Neural cell (in vitro differentiated cells): ENCODE measurements at regions not wholly inside any gene's neighbourhood (a gene's known extent, or its start where the extent isn't known, plus 50 kb on each side); places are given as distances from the start of the nearest gene placed in this dataset.

ENCODE experiments used
- H2AFZ ChIP-seq: fragments of 200-600, 300-800 bp; sonication (generic), shearing (Covaris generic); 2 replicates; pipeline ENCODE4 v1.6.0; 2014; ENCODE audit warnings: low read depth, mild to moderate bottlenecking, antibody characterized with exemption, low read length, moderate library complexity
- H3F3A ChIP-seq: fragments of 200-600 bp; shearing (Covaris generic); 2 replicates; pipeline ENCODE4 v1.6.1; 2016; ENCODE audit warnings: mild to moderate bottlenecking, moderate library complexity, mixed read lengths, antibody characterized with exemption, low read length; ENCODE audit not compliant: insufficient read depth, poor library complexity, severe bottlenecking
- H3K27ac ChIP-seq: fragments of 200-600, 300-800 bp; sonication (generic), shearing (Covaris generic); 2 replicates; pipeline ENCODE4 v1.5.1; 2014; ENCODE audit warnings: mild to moderate bottlenecking, low read length, moderate library complexity
- H3K27me3 ChIP-seq: fragments of 300-800, 200-600 bp; sonication (generic), shearing (Covaris generic); 2 replicates; pipeline ENCODE4 v1.6.0; 2014; ENCODE audit warnings: mild to moderate bottlenecking, low read depth, low read length, moderate library complexity; ENCODE audit not compliant: insufficient read depth
- H3K36me3 ChIP-seq: fragments of 300-800, 200-600 bp; sonication (generic), shearing (Covaris generic); 2 replicates; pipeline ENCODE4 v1.5.1; 2014; ENCODE audit warnings: mild to moderate bottlenecking, antibody characterized with exemption, low read length, moderate library complexity; ENCODE audit not compliant: insufficient read depth
- H3K4me2 ChIP-seq: fragments of 300-800, 200-600 bp; sonication (generic), shearing (Covaris generic); 2 replicates; pipeline ENCODE4 v1.6.0; 2014; ENCODE audit warnings: mild to moderate bottlenecking, low read length
- H3K4me3 ChIP-seq: fragments of 300-800, 200-600 bp; sonication (generic), shearing (Covaris generic); 2 replicates; pipeline ENCODE4 v1.5.1; 2014; ENCODE audit warnings: mild to moderate bottlenecking, low read length, moderate library complexity
- H3K79me2 ChIP-seq: fragments of 200-600 bp; shearing (Covaris generic); replicated peaks from 2 replicates; pipeline ENCODE4 v1.6.0; 2014; ENCODE audit warnings: mild to moderate bottlenecking, low read length, moderate library complexity; ENCODE audit not compliant: insufficient read depth
- H3K9ac ChIP-seq: fragments of 300-800, 200-600 bp; sonication (generic), shearing (Covaris generic); 2 replicates; pipeline ENCODE4 v1.6.1; 2016; ENCODE audit warnings: mild to moderate bottlenecking, low read length, mixed read lengths
- H3K9me2 ChIP-seq: fragments of 200-600 bp; shearing (Covaris generic); 2 replicates; pipeline ENCODE4 v1.6.1; 2016; ENCODE audit warnings: mild to moderate bottlenecking, low read length, mixed read lengths; ENCODE audit not compliant: insufficient read depth
- H3K9me3 ChIP-seq: fragments of 200-600, 300-800 bp; sonication (generic), shearing (Covaris generic); 2 replicates; pipeline ENCODE4 v1.6.1; 2016; ENCODE audit warnings: mild to moderate bottlenecking, mixed run types, low read length, moderate library complexity, mixed read lengths
- H4K20me1 ChIP-seq: fragments of 200-600 bp; shearing (Covaris generic); 2 replicates; pipeline ENCODE4 v1.6.1; 2016; ENCODE audit warnings: mild to moderate bottlenecking, mixed run types; ENCODE audit not compliant: insufficient read depth
- CTCF ChIP-seq: fragments of 450-650 bp; IDR thresholded peaks from 2 replicates; pipeline ENCODE4 v1.5.1; 2014; ENCODE audit warnings: antibody characterized with exemption, mild to moderate bottlenecking, moderate library complexity; ENCODE audit not compliant: poor library complexity, severe bottlenecking
- EP300 ChIP-seq: fragments of 450-650 bp; conservative IDR thresholded peaks from 2 replicates; pipeline ENCODE4 v1.6.1; 2014; ENCODE audit warnings: antibody characterized with exemption, mild to moderate bottlenecking, moderate library complexity; ENCODE audit not compliant: poor library complexity, severe bottlenecking
- EZH2 ChIP-seq: fragments of 200-600, 300-800 bp; shearing (Covaris generic), sonication (generic); IDR thresholded peaks from 2 replicates; pipeline ENCODE4 v1.6.1; 2014; ENCODE audit warnings: antibody characterized with exemption, low read length, borderline replicate concordance, mild to moderate bottlenecking; ENCODE audit not compliant: insufficient read depth, poor library complexity, severe bottlenecking
- MXI1 ChIP-seq: fragments of 450-650 bp; conservative IDR thresholded peaks from 2 replicates; pipeline ENCODE4 v1.6.1; 2014; ENCODE audit warnings: antibody characterized with exemption, mild to moderate bottlenecking; ENCODE audit not compliant: poor library complexity, severe bottlenecking
- POLR2AphosphoS5 ChIP-seq: IDR thresholded peaks from 2 replicates; pipeline ENCODE4 v1.6.1; 2012
- RAD21 ChIP-seq: fragments of 450-650 bp; conservative IDR thresholded peaks from 2 replicates; pipeline ENCODE4 v1.6.1; 2014; ENCODE audit warnings: antibody characterized with exemption, mild to moderate bottlenecking, moderate library complexity
- REST ChIP-seq: IDR thresholded peaks from 2 replicates; pipeline ENCODE4 v1.6.1; 2012; ENCODE audit warnings: borderline replicate concordance
- SMC3 ChIP-seq: fragments of 450-650 bp; conservative IDR thresholded peaks from 2 replicates; pipeline ENCODE4 v1.6.1; 2014; ENCODE audit warnings: antibody characterized with exemption, mild to moderate bottlenecking, moderate library complexity; ENCODE audit not compliant: poor library complexity
- TAF1 ChIP-seq: IDR thresholded peaks from 2 replicates; pipeline ENCODE4 v1.6.1; 2012; ENCODE audit warnings: low read depth

GRCh38 chr14:94879537-94879936 is 109.6 kb upstream of the GSC start:
- H3K27me3 ChIP-seq = no peaks in the 10 kb centered on the region
- no peaks in the 10 kb centered on the region for H4K20me1 ChIP-seq
- no peaks in the 10 kb centered on the region for H3F3A ChIP-seq
- no peak overlapping the region for H3K9ac ChIP-seq
- H3K36me3 ChIP-seq = no peaks in the 10 kb centered on the region
- no peak overlapping the region for H3K4me2 ChIP-seq
- no peak overlapping the region for H2AFZ ChIP-seq
- no peaks in the 10 kb centered on the region for H3K79me2 ChIP-seq
- no peaks in the 10 kb centered on the region for H3K9me3 ChIP-seq
- TF ChIP-seq REST = no peak
- TF ChIP-seq CTCF = no peak
- no peak for TF ChIP-seq RAD21
- no peak overlapping the region for H3K27ac ChIP-seq
- H3K9me2 ChIP-seq = no peaks in the 10 kb centered on the region
- no peak overlapping the region for H3K4me3 ChIP-seq

GRCh38 chr14:94876306-94876705 is 106.4 kb upstream of the GSC start:
- H3K4me2 ChIP-seq = no peak overlapping the region
- no peak overlapping the region for H3K4me3 ChIP-seq
- H3K79me2 ChIP-seq = no peaks in the 10 kb centered on the region
- no peaks in the 10 kb centered on the region for H3K27me3 ChIP-seq
- H3K36me3 ChIP-seq = no peaks in the 10 kb centered on the region
- no peak for TF ChIP-seq TAF1
- TF ChIP-seq REST = no peak
- no peak for TF ChIP-seq MXI1
- TF ChIP-seq EP300 = no peak
- TF ChIP-seq RAD21 = no peak
- TF ChIP-seq CTCF = no peak
- no peak for TF ChIP-seq POLR2AphosphoS5
- TF ChIP-seq SMC3 = no peak
- TF ChIP-seq EZH2 = no peak
- H2AFZ ChIP-seq = no peak overlapping the region
- H3K27ac ChIP-seq = no peak overlapping the region
- no peaks in the 10 kb centered on the region for H4K20me1 ChIP-seq
- no peaks in the 10 kb centered on the region for H3F3A ChIP-seq
- H3K9me2 ChIP-seq = no peaks in the 10 kb centered on the region
- H3K9ac ChIP-seq = no peak overlapping the region
- H3K9me3 ChIP-seq = no peaks in the 10 kb centered on the region
